Gastroesophageal sphincter (tissue), 4 donors: ENCODE measurements at regions not wholly inside any gene's neighbourhood (a gene's known extent, or its start where the extent isn't known, plus 50 kb on each side); places are given as distances from the start of the nearest gene placed in this dataset.

Source experiments
- ATAC-seq: fragments of 150-250 bp; one replicate; pipeline ENCODE4 v1.9.1; 2016; ENCODE audit warnings: mild to moderate bottlenecking, moderate library complexity
- H3K27ac ChIP-seq, 4 donors: fragments of 200-600 bp; sonication (generic) in 3 of 4; 1 replicate in 3 of 4; 2 replicates in 1 of 4; pipeline ENCODE4 v1.5.1; 2016 to 2019
- H3K27me3 ChIP-seq: fragments of 200-600 bp; sonication (generic); one replicate; pipeline ENCODE4 v1.5.1; 2019
- H3K36me3 ChIP-seq, 2 donors: fragments of 200-600 bp; sonication (generic); one replicate each; pipeline ENCODE4 v1.5.1; 2019; ENCODE audit warnings: control low read depth in 1 of 2
- H3K4me1 ChIP-seq, 3 donors: fragments of 200-600 bp; sonication (generic); 1 replicate in 2 of 3; 2 replicates in 1 of 3; pipeline ENCODE4 v1.5.1; 2016 to 2019; ENCODE audit warnings: control low read depth in 2 of 3
- H3K4me3 ChIP-seq, 2 donors: fragments of 200-600 bp; sonication (generic); one replicate each; pipeline ENCODE4 v1.5.1; 2019; ENCODE audit warnings: mild to moderate bottlenecking in 1 of 2, moderate library complexity in 1 of 2
- H3K9me3 ChIP-seq, 3 donors: fragments of 200-600 bp; sonication (generic); one replicate each; pipeline ENCODE4 v1.5.1; 2017 to 2019; ENCODE audit warnings: control low read depth in 2 of 3
- CTCF ChIP-seq, 4 experiments: fragments of 200-600 bp in 2 of 4; fragments of 450-650 bp in 2 of 4; sonication (generic) in 1 of 4; IDR thresholded peaks; one replicate each; pipeline ENCODE4 v1.5.1; 2017 to 2019; ENCODE audit warnings: antibody characterized with exemption in 4 of 4, mild to moderate bottlenecking in 2 of 4, moderate library complexity in 2 of 4
- EP300 ChIP-seq: sonication (generic); formaldehyde crosslinking; IDR thresholded peaks from one replicate; pipeline ENCODE4 v1.6.1; 2017; ENCODE audit warnings: antibody characterized with exemption, mild to moderate bottlenecking
- POLR2A ChIP-seq, 2 donors: fragments of 450-650 bp; IDR thresholded peaks; one replicate each; pipeline ENCODE4 v1.6.1; 2017; ENCODE audit warnings: antibody characterized with exemption in 2 of 2, mild to moderate bottlenecking in 2 of 2, moderate library complexity in 1 of 2
- POLR2AphosphoS5 ChIP-seq: sonication (generic); formaldehyde crosslinking; IDR thresholded peaks from one replicate; pipeline ENCODE4 v1.6.1; 2017; ENCODE audit warnings: antibody characterized with exemption
- WGBS, 2 donors: methylation state at CpG; one replicate each; pipeline ENCODE4 v1.1.5; 2018; ENCODE audit warnings: low coverage in 1 of 2; 5-methylcytosine and 5-hydroxymethylcytosine counted together

GRCh38 chr16:48836636-48837035 is 226.7 kb upstream of the N4BP1 start:
- ATAC-seq, result no peak
- 59 to 60% methylated on average over 4 of the region's 4 CpGs for WGBS, 2 donors
- Histone ChIP-seq H3K36me3 (no peaks in the 10 kb centered on the region), H3K4me3 (no peak overlapping the region), H3K4me1 (no peaks in the 10 kb centered on the region), H3K27me3 (no peaks in the 10 kb centered on the region), H3K9me3 (no peaks in the 10 kb centered on the region), H3K27ac (no peak overlapping the region)
- no peak for TF ChIP-seq CTCF (IDR thresholded peaks at IDR 0.05)
- TF ChIP-seq EP300, result no peak

- no peaks in the 10 kb centered on the region for H3K36me3 ChIP-seq
- H3K9me3 ChIP-seq, result no peaks in the 10 kb centered on the region
- H3K27me3 ChIP-seq, result no peaks in the 10 kb centered on the region
- no peak overlapping the region for H3K4me3 ChIP-seq
- WGBS, 2 donors, result no CpG with 5 or more reads among the region's 2 CpGs
- H3K4me1 ChIP-seq, result no peaks in the 10 kb centered on the region
- H3K27ac ChIP-seq, result no peak overlapping the region
- ATAC-seq, result no peak
- no peak for TF ChIP-seq POLR2A (IDR thresholded peaks at IDR 0.05)
- no peak for TF ChIP-seq POLR2AphosphoS5
- TF ChIP-seq CTCF (IDR thresholded peaks at IDR 0.05), result no peak
- no peak for TF ChIP-seq EP300
Observed at GRCh38 chr16:48836067-48836466, 226.1 kb upstream of the N4BP1 start.

- no peak overlapping the region for H3K4me3 ChIP-seq
- H3K4me1 ChIP-seq, result no peaks in the 10 kb centered on the region
- no peaks in the 10 kb centered on the region for H3K27me3 ChIP-seq
- WGBS, 2 donors, result 25% methylated on average over 1 of the region's 1 CpG; no CpG with 5 or more reads in 1 of the 2 donors
- H3K27ac ChIP-seq, result no peak overlapping the region
- no peaks in the 10 kb centered on the region for H3K36me3 ChIP-seq
- H3K9me3 ChIP-seq, result no peaks in the 10 kb centered on the region
- TF ChIP-seq POLR2A (IDR thresholded peaks at IDR 0.05) (no peak), CTCF (IDR thresholded peaks at IDR 0.05) (no peak), EP300 (no peak), POLR2AphosphoS5 (no peak)
- ATAC-seq, result no peak
Observed at GRCh38 chr16:48834576-48834975, 224.6 kb upstream of the N4BP1 start.

GRCh38 chr16:48833461-48833860 is 223.5 kb upstream of the N4BP1 start:
- H3K27me3 ChIP-seq, result no peaks in the 10 kb centered on the region
- ATAC-seq, result no peak
- 49 to 75% methylated on average over 1 to 2 of the region's 2 CpGs for WGBS, 2 donors
- no peak for TF ChIP-seq POLR2AphosphoS5
- no peaks in the 10 kb centered on the region for H3K9me3 ChIP-seq
- H3K4me1 ChIP-seq, result no peaks in the 10 kb centered on the region
- H3K27ac ChIP-seq, result no peak overlapping the region
- no peaks in the 10 kb centered on the region for H3K36me3 ChIP-seq
- H3K4me3 ChIP-seq, result no peak overlapping the region

- Histone ChIP-seq H3K36me3 (no peaks in the 10 kb centered on the region), H3K27ac (no peak overlapping the region), H3K4me3 (no peak overlapping the region), H3K4me1 (no peaks in the 10 kb centered on the region), H3K27me3 (no peaks in the 10 kb centered on the region), H3K9me3 (no peaks in the 10 kb centered on the region)
- TF ChIP-seq POLR2AphosphoS5 (no peak), EP300 (no peak), POLR2A (IDR thresholded peaks at IDR 0.05) (no peak), CTCF (IDR thresholded peaks at IDR 0.05) (no peak)
- no peak for ATAC-seq
- WGBS, 2 donors, result 27 to 31% methylated on average over 2 to 3 of the region's 4 CpGs
Observed at GRCh38 chr16:48831076-48831722, 221.2 kb upstream of the N4BP1 start.
